HG03457 (cell line): ENCODE measurements at regions not wholly inside any gene's neighbourhood (a gene's known extent, or its start where the extent isn't known, plus 50 kb on each side); places are given as distances from the start of the nearest gene placed in this dataset.
A peak's percentile ranks its signal among the peaks of the same experiment; 100 is the strongest.

ENCODE experiments used
- ATAC-seq: cut with Tn5 transposase; IDR thresholded peaks from one replicate; pipeline ENCODE4 v1.9.1; 2021; ENCODE audit warnings: moderate number of reproducible peaks; ENCODE audit not compliant: unreplicated experiment

- ATAC-seq, result no peak
Measured at GRCh38 chr10:62623223-62623622, 181.3 kb upstream of the ADO start.

GRCh38 chr10:62625484-62625883 is 179.0 kb upstream of the ADO start:
- ATAC-seq, result no peak

- no peak for ATAC-seq
Measured at GRCh38 chr10:62626079-62626478, 178.4 kb upstream of the ADO start.

GRCh38 chr10:62626817-62627216 is 177.7 kb upstream of the ADO start:
- ATAC-seq, result no peak

GRCh38 chr10:62627983-62628382 is 176.5 kb upstream of the ADO start:
- ATAC-seq, result no peak

GRCh38 chr10:62631241-62631640 is 173.3 kb upstream of the ADO start:
- ATAC-seq, result no peak

- ATAC-seq, result peak; percentile 48
Measured at GRCh38 chr10:62632071-62632809, 172.3 kb upstream of the ADO start.

- ATAC-seq, result no peak
Measured at GRCh38 chr10:62633976-62634375, 170.5 kb upstream of the ADO start.

- ATAC-seq, result no peak
Measured at GRCh38 chr10:62634576-62634975, 169.9 kb upstream of the ADO start.

GRCh38 chr10:62635127-62635526 is 169.4 kb upstream of the ADO start:
- ATAC-seq, result no peak

- ATAC-seq, result no peak
Measured at GRCh38 chr10:62636825-62637248, 167.7 kb upstream of the ADO start.

GRCh38 chr10:62637249-62638061 is 167.1 kb upstream of the ADO start:
- ATAC-seq, result peak; percentile 53

- peak; percentile 32 for ATAC-seq
Measured at GRCh38 chr10:62638062-62638477, 166.4 kb upstream of the ADO start.

GRCh38 chr10:62639144-62639543 is 165.4 kb upstream of the ADO start:
- no peak for ATAC-seq

GRCh38 chr10:62640411-62640810 is 164.1 kb upstream of the ADO start:
- no peak for ATAC-seq

GRCh38 chr10:62643606-62644587 is 160.6 kb upstream of the ADO start:
- ATAC-seq, result no peak

GRCh38 chr10:62647375-62648092 is 157.0 kb upstream of the ADO start:
- no peak for ATAC-seq

- no peak for ATAC-seq
Measured at GRCh38 chr10:62648921-62649320, 155.6 kb upstream of the ADO start.

- no peak for ATAC-seq
Measured at GRCh38 chr10:62650411-62650810, 154.1 kb upstream of the ADO start.

GRCh38 chr10:62651341-62651740 is 153.2 kb upstream of the ADO start:
- ATAC-seq, result no peak
